Inflammatory macrophage treated with lipopolysaccharide for 1 hour (primary cell): ENCODE measurements at regions not wholly inside any gene's neighbourhood (a gene's known extent, or its start where the extent isn't known, plus 50 kb on each side); places are given as distances from the start of the nearest gene placed in this dataset.
"Not testable (repeated sequence)": the region's sequence is repeated elsewhere in the genome, so short reads cannot be mapped to it uniquely, and the experiment has no call there.

Experiments
- DNase-seq, 2 donors: peaks; one replicate each; pipeline ENCODE4 v3.0.0-alpha.2; 2020 to 2022

- no peak for DNase-seq
These were observed 69.9 kb upstream of the TARDBP start for GRCh38 chr1:10942542-10942912.

GRCh38 chr1:10943041-10943440 lies 69.4 kb upstream of the TARDBP start:
- no peak for DNase-seq

GRCh38 chr1:10943991-10944730 lies 68.3 kb upstream of the TARDBP start:
- no peak for DNase-seq

GRCh38 chr1:10945991-10946509 lies 66.4 kb upstream of the TARDBP start:
- DNase-seq = no peak

- no peak for DNase-seq
These were observed 65.3 kb upstream of the TARDBP start for GRCh38 chr1:10947181-10947580.

GRCh38 chr1:10947691-10948462 lies 64.6 kb upstream of the TARDBP start:
- no peak for DNase-seq

- no peak for DNase-seq
These were observed 64.0 kb upstream of the TARDBP start for GRCh38 chr1:10948463-10948775.

- DNase-seq = no peak
These were observed 61.9 kb upstream of the TARDBP start for GRCh38 chr1:10950316-10951172.

- DNase-seq = not testable (repeated sequence)
These were observed 61.2 kb upstream of the TARDBP start for GRCh38 chr1:10951298-10951697.

- no peak for DNase-seq
These were observed 60.5 kb upstream of the TARDBP start for GRCh38 chr1:10951961-10952360.

GRCh38 chr1:10953505-10954193 lies 58.8 kb upstream of the TARDBP start:
- DNase-seq = no peak

- no peak for DNase-seq
These were observed 55.3 kb upstream of the TARDBP start for GRCh38 chr1:10957133-10957532.

- no peak for DNase-seq
These were observed 53.8 kb upstream of the TARDBP start for GRCh38 chr1:10958614-10959013.

- peak; percentile 51 to 90 for DNase-seq
These were observed 51.8 kb upstream of the TARDBP start for GRCh38 chr1:10960411-10961299.

GRCh38 chr1:10961300-10961833 lies 51.1 kb upstream of the TARDBP start:
- DNase-seq = no peak

- no peak for DNase-seq
These were observed 50.0 kb upstream of the TARDBP start for GRCh38 chr1:10962483-10962882.
